ENCODE measurements at regions not wholly inside any gene's neighbourhood (a gene's known extent, or its start where the extent isn't known, plus 50 kb on each side); places are given as distances from the start of the nearest gene placed in this dataset.
"Not testable (repeated sequence)": the region's sequence is repeated elsewhere in the genome, so short reads cannot be mapped to it uniquely, and the experiment has no call there.

DNA sequence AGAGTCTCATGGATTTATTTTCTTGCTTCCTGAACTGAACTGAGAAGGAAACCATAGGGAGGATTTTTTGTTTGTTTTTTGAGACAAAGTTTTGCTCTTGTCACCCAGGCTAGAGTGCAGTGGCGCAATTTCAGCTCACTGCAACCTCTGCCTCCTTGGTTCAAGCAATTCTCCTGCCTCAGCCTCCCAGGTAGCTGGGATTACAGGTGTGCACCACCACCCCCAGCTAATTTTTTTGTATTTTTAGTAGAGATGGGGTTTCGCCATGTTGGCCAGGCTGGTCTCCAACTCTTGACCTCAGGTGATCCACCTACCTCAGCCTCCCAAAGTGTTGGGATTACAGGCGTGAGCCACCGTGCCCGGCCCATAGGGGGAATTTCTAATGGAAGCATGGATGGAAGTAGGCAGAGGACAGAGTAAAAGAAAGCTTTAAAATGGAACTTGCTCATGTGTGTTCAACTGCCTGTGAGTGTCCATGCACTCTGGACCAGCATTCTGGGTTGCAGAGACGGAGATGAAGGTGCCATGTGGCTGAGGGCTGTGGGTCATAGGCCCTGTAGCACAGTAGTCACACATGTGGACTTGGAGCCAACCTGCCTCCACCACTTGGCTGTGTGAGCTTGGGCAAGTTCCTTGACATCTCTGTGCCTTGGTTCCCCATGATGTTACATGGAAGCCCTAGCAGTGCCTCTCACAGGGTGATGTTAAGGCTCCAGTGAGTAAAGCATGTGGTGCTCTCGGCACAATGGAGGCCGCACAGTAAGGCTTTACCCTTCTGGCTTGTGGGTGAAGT lies 68.5 kb upstream of the ID2 start:
- H3K36me3 Mint-ChIP-seq (ENCODE audit: insufficient read depth); H3K4me3 Mint-ChIP-seq; DNase-seq; ATAC-seq (replicated peaks); H3K27ac Mint-ChIP-seq: not testable (repeated sequence)
- Mint-ChIP-seq H3K4me1 (ENCODE audit: low read depth in 2 of 2) (peaks cover 2 to 11% of the 10 kb centered on the region in 2 donors), H3K27me3 (peaks cover 0 to 17% of the 10 kb centered on the region in 2 donors), H3K9me3 (peaks cover 0 to 10% of the 10 kb centered on the region in 2 donors)

DNA sequence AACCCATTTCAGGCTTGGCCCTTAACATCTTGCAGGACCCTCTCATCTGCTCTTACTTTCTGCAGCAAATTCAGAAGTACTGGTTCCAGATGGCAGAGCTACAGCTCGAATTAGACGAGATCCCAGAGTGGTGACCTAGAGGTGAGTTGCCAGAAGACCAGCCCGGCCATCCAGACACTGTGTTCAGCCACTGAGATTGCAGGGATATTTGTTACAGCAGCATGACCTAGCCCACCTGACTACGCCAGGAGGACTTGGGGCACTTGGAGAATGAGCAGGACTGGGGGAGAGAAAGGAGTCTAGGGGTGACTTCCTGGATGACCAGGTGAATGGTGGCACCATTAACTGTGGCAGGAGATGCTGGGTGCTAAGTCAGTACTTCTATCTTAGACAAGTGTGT lies 67.2 kb upstream of the ID2 start:
- H3K4me3 Mint-ChIP-seq: no peak overlapping the region
- DNase-seq: no peak
- no peak overlapping the region for H3K27ac Mint-ChIP-seq
- peaks cover 0 to 10% of the 10 kb centered on the region in 2 donors for H3K9me3 Mint-ChIP-seq
- ATAC-seq (replicated peaks): no peak
- peaks cover 0 to 17% of the 10 kb centered on the region in 2 donors for H3K27me3 Mint-ChIP-seq
- no peaks in the 10 kb centered on the region for H3K36me3 Mint-ChIP-seq (ENCODE audit: insufficient read depth)
- peaks cover 0 to 2% of the 10 kb centered on the region in 2 donors for H3K4me1 Mint-ChIP-seq (ENCODE audit: low read depth in 2 of 2)

DNA sequence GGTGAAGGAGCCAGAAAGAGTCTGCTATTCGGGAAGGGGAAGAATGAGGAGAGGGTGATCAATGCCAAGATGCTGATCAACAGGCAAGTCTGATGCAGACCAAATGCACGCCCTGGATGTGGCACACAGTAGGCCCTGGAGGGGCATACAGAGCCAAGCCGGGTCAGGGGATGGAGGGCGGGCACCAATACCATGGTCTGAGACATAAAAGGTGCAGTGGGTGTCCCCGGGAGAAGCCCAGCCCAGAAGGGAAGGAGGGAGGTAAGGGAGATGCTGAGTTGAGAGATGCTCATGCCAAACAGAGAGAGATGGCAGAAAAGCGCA lies 66.6 kb upstream of the ID2 start:
- H3K27ac Mint-ChIP-seq: no peak overlapping the region
- no peak for DNase-seq
- no peaks in the 10 kb centered on the region for H3K36me3 Mint-ChIP-seq (ENCODE audit: insufficient read depth)
- H3K4me1 Mint-ChIP-seq (ENCODE audit: low read depth in 2 of 2): peaks cover 0 to 2% of the 10 kb centered on the region in 2 donors
- no peak overlapping the region for H3K4me3 Mint-ChIP-seq
- H3K27me3 Mint-ChIP-seq: peaks cover 0 to 17% of the 10 kb centered on the region in 2 donors
- ATAC-seq (replicated peaks): no peak
- H3K9me3 Mint-ChIP-seq: peaks cover 0 to 9% of the 10 kb centered on the region in 2 donors

DNA sequence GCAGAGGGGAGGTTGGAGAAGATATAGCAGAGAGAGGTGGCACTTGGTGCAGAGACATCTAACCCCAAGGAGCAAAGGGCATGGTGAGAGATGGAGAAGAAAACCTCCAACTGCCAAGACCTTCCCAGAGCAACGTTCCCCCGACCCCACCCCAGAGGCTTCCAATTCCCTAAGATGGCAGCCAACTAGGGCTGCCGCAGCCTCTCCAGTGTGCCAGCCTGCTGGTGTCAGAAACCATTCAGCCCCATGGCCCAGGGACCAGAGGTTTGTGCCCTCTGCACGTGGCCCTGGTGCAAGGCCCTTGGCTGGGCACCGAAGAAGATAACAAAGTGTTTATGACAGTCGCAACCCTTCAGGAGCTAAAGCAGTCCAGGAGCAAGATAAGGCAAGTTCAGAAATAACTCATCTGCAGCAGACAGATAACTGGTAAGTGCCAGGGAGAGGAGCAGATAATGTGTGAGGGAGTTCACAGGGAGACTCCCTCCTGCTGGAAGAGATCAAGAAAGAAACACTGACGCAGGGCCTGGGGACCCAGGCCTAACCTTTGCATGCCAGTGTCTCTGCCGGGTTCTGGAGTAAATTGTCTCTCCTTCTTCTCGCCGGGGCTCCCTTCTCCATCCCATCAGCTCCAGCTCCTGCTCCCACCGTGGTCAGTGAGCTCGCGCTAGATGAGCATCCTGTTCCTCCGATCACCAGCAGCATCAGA lies 66.1 kb upstream of the ID2 start:
- no peak for ATAC-seq (replicated peaks)
- H3K9me3 Mint-ChIP-seq: peaks cover 0 to 4% of the 10 kb centered on the region in 2 donors
- H3K4me3 Mint-ChIP-seq: no peak overlapping the region
- H3K27me3 Mint-ChIP-seq: peaks cover 0 to 17% of the 10 kb centered on the region in 2 donors
- DNase-seq: no peak
- H3K27ac Mint-ChIP-seq: no peak overlapping the region
- H3K36me3 Mint-ChIP-seq (ENCODE audit: insufficient read depth): no peaks in the 10 kb centered on the region
- H3K4me1 Mint-ChIP-seq (ENCODE audit: low read depth in 2 of 2): peaks cover 0 to 2% of the 10 kb centered on the region in 2 donors

DNA sequence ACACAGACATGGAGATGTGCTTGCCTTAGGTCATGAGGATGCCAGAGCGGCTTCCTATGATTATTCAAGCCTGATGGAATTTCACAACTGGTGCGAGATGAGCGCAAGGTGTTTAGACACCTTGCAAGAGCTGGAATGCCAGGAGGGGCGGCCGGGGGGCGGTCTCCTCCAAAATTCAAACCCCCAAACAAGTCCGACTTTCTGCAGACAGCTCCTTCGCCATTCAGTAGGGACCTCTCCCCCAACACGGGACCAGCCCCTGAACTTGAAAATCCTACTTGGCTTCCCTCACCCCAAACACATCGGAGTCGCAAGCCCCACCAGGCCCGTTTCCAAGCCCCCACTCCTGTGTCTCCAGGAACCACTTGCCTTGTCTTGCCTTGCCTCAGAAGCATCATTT lies 64.8 kb upstream of the ID2 start:
- Mint-ChIP-seq H3K4me3 (no peak overlapping the region), H3K27me3 (peaks cover 0 to 17% of the 10 kb centered on the region in 2 donors), H3K4me1 (ENCODE audit: low read depth in 2 of 2) (no peaks in the 10 kb centered on the region)

DNA sequence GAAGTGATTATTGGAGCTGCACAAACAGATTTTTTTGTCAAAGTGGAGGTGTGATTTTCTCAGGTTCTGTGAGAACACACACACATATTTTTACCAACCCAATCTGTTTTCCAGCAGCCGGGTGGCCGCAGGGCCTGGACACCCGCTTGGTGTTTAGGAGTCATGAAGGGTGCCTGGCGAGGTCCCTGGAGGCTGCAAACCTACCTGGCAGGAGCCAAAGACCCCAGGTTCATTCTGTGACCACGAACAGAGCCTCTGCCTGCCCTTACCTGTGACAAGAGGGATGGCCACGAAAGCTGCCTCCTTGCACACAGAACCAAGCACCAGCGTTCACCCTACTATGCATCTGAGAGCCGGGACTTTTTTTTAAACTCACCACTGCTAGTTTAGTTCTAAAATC lies 64.3 kb upstream of the ID2 start:
- ATAC-seq (replicated peaks) (no peak), DNase-seq (no peak)
- Mint-ChIP-seq H3K4me3 (no peak overlapping the region), H3K27me3 (peaks cover under 1 to 18% of the 10 kb centered on the region in 2 donors), H3K9me3 (no peaks in the 10 kb centered on the region), H3K27ac (no peak overlapping the region), H3K36me3 (ENCODE audit: insufficient read depth) (no peaks in the 10 kb centered on the region), H3K4me1 (ENCODE audit: low read depth in 2 of 2) (no peaks in the 10 kb centered on the region)

More for the DNA sequence above, 64.8 kb upstream of the ID2 start:
- Mint-ChIP-seq H3K27ac (no peak overlapping the region), H3K36me3 (ENCODE audit: insufficient read depth) (no peaks in the 10 kb centered on the region), H3K9me3 (no peaks in the 10 kb centered on the region)
- DNase-seq (no peak), ATAC-seq (replicated peaks) (no peak)

DNA sequence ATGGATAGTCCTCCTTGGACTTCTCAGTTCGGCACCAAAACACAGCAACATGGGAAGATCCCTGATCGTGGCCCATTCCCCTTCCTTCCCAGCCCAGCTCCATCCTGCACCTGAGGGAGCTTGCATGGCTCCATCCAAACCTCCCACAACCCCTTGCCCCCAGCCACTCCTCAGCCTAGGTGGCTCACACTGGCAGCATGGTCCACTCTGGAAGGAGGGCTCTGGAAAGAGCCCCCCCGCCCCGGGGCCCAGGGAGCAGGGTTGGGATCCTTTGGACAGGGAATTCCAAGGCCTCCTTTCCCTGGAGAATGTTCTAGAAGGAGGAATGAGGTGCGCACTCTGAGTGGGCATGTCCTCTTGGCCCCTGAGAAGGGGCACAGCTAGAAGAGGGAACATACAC lies 62.8 kb upstream of the ID2 start:
- ATAC-seq (replicated peaks): no peak
- H3K4me3 Mint-ChIP-seq: no peak overlapping the region
- no peaks in the 10 kb centered on the region for H3K9me3 Mint-ChIP-seq
- no peak overlapping the region for H3K27ac Mint-ChIP-seq
- no peaks in the 10 kb centered on the region for H3K36me3 Mint-ChIP-seq (ENCODE audit: insufficient read depth)
- H3K27me3 Mint-ChIP-seq: peaks cover 8 to 26% of the 10 kb centered on the region in 2 donors
- no peak for DNase-seq
- peaks cover 4 to 5% of the 10 kb centered on the region in 2 donors for H3K4me1 Mint-ChIP-seq (ENCODE audit: low read depth in 2 of 2)

DNA sequence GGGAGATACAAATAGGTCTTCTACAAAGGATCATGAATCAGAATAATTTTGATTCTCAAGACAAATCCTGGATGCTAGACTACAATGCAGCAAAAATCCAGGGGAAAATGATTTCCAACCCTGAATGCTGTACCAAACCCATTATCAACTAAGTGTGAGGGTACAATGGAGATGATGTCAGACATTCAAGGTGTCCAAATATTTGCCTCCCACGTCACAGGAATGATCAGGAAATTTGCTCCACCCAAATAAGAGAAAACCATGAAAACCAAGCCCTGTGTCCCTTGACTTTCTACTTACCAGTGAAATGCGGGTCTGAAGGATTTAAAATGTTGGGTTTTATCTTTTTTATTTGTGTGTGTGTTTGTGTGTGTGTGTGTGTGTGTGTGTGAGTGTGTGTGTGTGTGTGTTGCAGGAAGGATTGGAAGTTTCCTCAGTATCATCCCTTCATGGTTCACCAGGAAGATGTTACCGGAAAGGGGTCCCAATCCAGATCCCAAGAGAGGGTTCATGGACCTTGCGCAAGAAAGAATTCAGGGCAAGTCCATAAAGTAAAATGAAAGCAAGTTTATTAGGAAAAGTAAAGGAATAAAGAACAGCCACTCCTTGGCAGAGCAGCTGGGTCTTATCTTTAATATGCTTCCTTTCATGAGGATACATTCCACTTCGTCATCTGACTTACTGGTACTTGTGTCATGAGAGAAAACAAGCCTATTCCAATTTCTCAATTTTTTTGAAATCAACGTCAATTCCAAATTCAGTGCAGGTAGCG lies 61.1 kb upstream of the ID2 start:
- peaks cover 4 to 5% of the 10 kb centered on the region in 2 donors for H3K4me1 Mint-ChIP-seq (ENCODE audit: low read depth in 2 of 2)
- DNase-seq: no peak
- no peaks in the 10 kb centered on the region for H3K9me3 Mint-ChIP-seq
- peaks cover 8 to 20% of the 10 kb centered on the region in 2 donors for H3K27me3 Mint-ChIP-seq
- no peak overlapping the region for H3K4me3 Mint-ChIP-seq
- ATAC-seq (replicated peaks): no peak
- H3K27ac Mint-ChIP-seq: no peak overlapping the region
- no peaks in the 10 kb centered on the region for H3K36me3 Mint-ChIP-seq (ENCODE audit: insufficient read depth)

DNA sequence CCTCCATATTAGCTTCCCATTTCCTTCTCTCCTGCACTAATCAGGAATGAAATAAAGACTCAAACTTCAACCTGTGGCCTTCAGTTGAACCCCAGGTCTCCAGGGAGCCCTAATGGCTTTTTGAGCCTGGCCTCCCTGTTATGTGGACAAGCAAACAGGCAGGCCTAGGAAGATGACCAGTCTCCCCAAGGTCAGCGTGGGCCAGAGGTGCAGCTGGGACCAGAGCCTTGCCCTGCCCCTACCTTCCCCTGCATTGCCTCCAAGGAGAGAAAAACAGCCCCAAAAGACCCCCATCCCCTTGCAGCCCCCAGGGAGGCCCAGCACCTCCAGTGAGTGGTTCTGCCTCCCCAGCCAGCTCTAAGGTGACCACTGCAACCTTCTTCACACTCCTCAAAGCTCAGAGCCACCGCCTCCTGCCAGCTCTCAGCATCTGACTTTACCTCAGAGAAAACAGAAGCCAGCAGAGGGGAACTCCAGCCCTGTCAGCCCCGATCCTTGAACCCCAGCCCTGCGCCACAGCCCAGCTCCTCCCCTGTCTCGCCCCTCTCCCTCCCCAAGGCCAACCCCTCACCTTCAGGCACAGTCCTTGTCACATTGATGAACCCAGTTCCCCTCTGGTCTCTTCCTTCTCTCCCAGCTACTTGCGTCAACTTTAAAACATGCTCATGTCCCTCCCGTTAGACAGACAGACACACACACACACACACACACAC lies 59.5 kb upstream of the ID2 start:
- no peak for ATAC-seq (replicated peaks)
- Mint-ChIP-seq H3K27me3 (peaks cover 8 to 16% of the 10 kb centered on the region in 2 donors), H3K27ac (peak overlapping the region in 1 of 2 donors; percentile 10), H3K4me1 (ENCODE audit: low read depth in 2 of 2) (peaks cover 4 to 5% of the 10 kb centered on the region in 2 donors), H3K4me3 (no peak overlapping the region), H3K36me3 (ENCODE audit: insufficient read depth) (no peaks in the 10 kb centered on the region), H3K9me3 (no peaks in the 10 kb centered on the region)
- DNase-seq: no peak

DNA sequence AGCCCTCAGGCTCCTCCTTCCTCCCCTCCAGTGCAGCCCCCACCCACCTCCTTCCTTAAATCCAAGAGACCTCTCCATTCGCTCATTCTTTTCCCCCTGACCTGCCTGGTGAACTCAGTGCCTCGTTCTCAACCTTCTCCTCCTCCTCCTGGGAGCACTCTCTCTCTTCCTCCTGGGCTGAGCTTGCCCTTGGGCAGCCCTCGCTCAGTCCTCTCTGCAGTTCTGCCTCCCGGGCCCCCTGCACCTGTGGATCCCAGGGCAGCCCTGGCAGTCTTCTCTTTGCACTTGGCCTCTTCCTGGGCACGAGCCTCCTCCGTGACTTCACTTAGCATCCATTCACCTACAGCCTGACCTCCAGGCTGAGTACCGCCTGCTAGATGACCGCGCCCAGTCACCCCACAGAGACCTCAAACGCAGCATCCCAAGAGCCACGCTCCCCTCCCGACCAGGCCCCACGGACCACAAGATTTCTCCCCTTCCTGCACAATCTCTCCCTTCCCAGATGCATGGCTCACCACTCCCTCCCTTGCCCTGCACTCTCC lies 58.9 kb upstream of the ID2 start:
- H3K27me3 Mint-ChIP-seq: peaks cover 8 to 13% of the 10 kb centered on the region in 2 donors
- no peaks in the 10 kb centered on the region for H3K36me3 Mint-ChIP-seq (ENCODE audit: insufficient read depth)
- peak overlapping the region in 1 of 2 donors; percentile 10 for H3K27ac Mint-ChIP-seq
- no peaks in the 10 kb centered on the region for H3K9me3 Mint-ChIP-seq
- ATAC-seq (replicated peaks) (no peak), DNase-seq (no peak)
- H3K4me1 Mint-ChIP-seq (ENCODE audit: low read depth in 2 of 2): peaks cover 4 to 5% of the 10 kb centered on the region in 2 donors
- no peak overlapping the region for H3K4me3 Mint-ChIP-seq

DNA sequence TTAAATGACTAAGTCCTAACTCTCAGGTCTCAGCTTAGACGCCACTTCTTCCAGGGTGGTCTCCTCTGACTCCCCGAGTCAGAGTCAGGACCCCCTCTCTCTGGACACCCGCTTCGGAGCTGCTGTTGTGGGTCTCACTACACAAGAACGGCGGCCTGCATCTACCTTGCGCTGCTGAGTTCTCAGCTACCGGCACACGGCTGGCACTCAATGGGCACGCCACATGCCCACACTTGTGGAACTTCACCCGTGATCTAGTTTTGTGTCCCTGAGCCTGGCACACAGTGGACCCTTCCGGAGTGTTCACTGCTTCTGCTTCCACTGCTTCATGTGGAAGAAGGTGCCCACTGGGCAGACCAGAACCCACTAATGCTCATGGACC lies 58.3 kb upstream of the ID2 start:
- Mint-ChIP-seq H3K4me3 (no peak overlapping the region), H3K27ac (no peak overlapping the region), H3K27me3 (peaks cover 8 to 9% of the 10 kb centered on the region in 2 donors), H3K36me3 (ENCODE audit: insufficient read depth) (no peaks in the 10 kb centered on the region), H3K4me1 (ENCODE audit: low read depth in 2 of 2) (peaks cover 5 to 6% of the 10 kb centered on the region in 2 donors), H3K9me3 (no peaks in the 10 kb centered on the region)
- no peak for DNase-seq
- ATAC-seq (replicated peaks): no peak

DNA sequence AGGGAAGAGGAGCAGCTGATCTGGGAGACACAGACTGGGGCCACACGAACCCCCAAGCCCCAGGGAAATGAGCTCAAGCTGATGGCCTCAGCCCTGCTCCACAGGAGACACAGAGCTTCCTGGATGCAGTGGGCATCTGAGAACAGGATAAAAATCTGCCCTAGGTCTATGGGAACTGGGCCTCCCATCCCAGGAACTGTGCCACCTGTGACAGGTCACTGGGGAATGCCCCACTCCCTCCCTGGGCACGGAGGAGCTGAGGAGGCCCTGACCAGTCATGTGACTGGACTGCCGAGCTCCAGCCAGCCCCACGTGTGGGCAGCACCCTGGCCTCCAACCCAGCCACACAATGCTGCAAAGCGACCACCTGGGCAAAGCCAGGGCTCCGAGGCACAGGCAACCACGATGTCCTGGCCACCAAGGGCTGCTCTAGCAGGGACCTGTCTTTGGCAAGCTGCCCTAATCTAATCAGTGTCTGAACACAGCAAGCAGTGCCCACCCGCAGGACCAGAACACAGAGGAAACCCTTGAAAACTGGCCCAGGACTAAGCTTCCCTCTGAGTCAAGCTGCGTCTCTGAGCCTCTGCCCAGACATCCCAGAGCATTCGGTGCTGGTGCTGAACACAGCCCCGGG lies 57.8 kb upstream of the ID2 start:
- Mint-ChIP-seq H3K27ac (no peak overlapping the region), H3K4me1 (ENCODE audit: low read depth in 2 of 2) (peaks cover 5 to 9% of the 10 kb centered on the region in 2 donors), H3K27me3 (peaks cover 8 to 9% of the 10 kb centered on the region in 2 donors), H3K36me3 (ENCODE audit: insufficient read depth) (no peaks in the 10 kb centered on the region), H3K4me3 (no peak overlapping the region), H3K9me3 (no peaks in the 10 kb centered on the region)
- DNase-seq: no peak
- ATAC-seq (replicated peaks): no peak
